ENCODE measurements at regions not wholly inside any gene's neighbourhood (a gene's known extent, or its start where the extent isn't known, plus 50 kb on each side); places are given as distances from the start of the nearest gene placed in this dataset.

DNA sequence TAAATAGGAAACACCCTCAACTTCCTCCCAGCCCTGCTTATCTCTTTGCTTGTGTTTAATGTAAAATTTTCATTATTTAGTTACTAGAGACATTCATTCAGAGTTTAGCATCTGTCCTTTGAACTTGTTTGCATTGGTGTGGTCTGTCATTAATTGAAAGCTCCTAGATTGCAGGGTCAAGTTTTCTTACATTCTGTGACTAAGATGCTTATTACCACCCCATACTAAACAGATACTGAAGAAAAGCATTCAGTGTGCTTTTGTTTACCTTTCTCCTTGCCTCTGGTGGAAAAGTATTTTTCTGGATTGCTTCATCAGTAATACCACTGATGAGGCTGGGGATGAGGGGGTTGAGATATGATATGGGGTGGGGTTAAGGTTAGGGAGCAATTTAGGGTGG is 199.0 kb downstream of the SAMD5 start:
- TF ChIP-seq, protein P1, sequence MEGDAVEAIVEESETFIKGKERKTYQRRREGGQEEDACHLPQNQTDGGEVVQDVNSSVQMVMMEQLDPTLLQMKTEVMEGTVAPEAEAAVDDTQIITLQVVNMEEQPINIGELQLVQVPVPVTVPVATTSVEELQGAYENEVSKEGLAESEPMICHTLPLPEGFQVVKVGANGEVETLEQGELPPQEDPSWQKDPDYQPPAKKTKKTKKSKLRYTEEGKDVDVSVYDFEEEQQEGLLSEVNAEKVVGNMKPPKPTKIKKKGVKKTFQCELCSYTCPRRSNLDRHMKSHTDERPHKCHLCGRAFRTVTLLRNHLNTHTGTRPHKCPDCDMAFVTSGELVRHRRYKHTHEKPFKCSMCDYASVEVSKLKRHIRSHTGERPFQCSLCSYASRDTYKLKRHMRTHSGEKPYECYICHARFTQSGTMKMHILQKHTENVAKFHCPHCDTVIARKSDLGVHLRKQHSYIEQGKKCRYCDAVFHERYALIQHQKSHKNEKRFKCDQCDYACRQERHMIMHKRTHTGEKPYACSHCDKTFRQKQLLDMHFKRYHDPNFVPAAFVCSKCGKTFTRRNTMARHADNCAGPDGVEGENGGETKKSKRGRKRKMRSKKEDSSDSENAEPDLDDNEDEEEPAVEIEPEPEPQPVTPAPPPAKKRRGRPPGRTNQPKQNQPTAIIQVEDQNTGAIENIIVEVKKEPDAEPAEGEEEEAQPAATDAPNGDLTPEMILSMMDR (IDR thresholded peaks at IDR 0.05; ENCODE audit: low read depth, low read length), result no peak
- no peak for DNase-seq (ENCODE audit: low read depth, low spot score)
- H3K4me3 ChIP-seq (ENCODE audit: low read depth, low read length), result no peak overlapping the region
- in situ Hi-C loops (cut with HindIII; ENCODE audit: low sequenced_read_pairs), result no loop called here

DNA sequence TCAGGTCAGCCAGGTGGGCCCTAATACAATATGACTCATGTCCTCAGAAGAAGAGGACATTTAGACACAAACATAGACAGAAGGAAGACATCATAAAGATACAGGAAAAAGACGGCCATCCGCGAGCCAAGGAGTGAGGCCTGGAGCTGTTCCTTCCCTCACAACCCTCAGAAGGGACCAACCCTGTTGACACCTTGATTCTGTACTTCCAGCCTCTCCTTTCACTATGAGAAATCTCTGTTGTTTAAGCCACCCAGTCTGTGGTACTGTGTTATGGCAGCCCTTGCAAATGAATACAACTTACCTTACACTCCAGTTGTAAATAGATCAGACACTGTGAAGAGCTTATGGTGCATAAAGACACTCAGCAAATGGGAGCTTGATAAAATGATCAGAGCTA is 199.7 kb downstream of the SAMD5 start:
- in situ Hi-C loops (cut with HindIII; ENCODE audit: low sequenced_read_pairs), result no loop called here
- TF ChIP-seq, protein P1 (IDR thresholded peaks at IDR 0.05; ENCODE audit: low read depth, low read length), result no peak
- no peak overlapping the region for H3K4me3 ChIP-seq (ENCODE audit: low read depth, low read length)
- DNase-seq (ENCODE audit: low read depth, low spot score), result no peak

DNA sequence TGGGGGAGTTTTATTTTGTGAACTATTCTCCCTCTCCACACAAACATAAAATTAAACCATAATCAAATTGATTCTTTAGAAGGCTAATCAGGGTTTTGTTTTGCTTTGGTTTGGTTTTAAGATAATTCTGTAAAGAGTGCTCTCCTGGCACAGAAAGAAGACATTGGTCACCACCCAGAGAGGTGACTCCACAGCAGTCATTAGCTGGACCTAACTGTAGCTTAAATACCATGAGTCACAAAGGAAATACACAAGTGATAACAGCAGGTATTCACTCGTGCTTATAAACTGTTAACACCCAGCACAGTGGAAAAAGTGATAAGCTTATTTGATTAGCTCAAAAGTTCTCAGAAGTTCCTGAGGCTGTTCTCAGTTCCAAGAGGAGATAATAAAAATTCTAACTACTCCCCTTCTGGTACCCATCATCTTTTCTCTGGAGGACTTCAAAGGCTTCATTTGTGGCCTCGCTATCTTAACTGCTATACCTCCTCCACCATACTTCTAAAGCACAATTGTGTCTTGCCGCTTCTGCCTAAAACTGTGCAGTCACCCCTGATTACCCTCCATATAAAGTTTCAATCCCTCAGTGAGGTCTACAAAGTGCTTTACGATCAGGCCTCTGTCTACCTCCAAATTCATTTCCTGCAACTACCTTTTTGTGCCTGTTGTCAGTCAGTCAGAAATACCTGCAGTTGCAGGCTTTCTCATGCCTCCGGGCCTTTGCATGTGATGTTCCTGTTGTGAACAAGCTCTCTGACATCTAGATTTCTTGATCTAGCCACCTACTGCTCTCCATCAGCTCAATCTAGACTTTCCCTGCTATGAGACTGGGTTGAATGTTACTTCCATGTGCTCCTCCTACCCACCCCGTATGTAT is 201.1 kb downstream of the SAMD5 start:
- no peak overlapping the region for H3K4me3 ChIP-seq (ENCODE audit: low read depth, low read length)
- in situ Hi-C loops (cut with HindIII; ENCODE audit: low sequenced_read_pairs), result no loop called here
- no peak for DNase-seq (ENCODE audit: low read depth, low spot score)
- TF ChIP-seq, protein P1 (IDR thresholded peaks at IDR 0.05; ENCODE audit: low read depth, low read length), result no peak

DNA sequence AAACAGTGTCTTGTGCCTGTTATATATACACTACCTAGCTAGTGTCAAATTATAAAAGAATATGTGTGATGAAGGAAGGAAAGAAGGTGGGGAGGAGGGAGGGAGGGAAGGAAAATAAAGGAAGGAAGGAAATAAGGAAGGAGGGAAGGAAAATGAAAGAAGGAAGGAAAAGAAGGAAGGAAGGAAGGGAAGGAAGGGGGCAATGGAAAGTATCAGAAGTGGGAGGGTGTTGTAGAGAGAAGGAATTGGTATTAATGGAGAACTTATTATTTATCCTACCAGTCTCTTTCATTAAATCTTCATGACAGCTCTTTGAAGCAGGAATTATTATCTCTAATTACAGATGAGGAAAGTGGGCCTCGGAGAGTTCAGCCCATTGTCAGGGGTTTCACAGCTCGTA is 202.4 kb downstream of the SAMD5 start:
- DNase-seq (ENCODE audit: low read depth, low spot score), result no peak
- TF ChIP-seq, protein P1 (IDR thresholded peaks at IDR 0.05; ENCODE audit: low read depth, low read length), result no peak
- in situ Hi-C loops (cut with HindIII; ENCODE audit: low sequenced_read_pairs), result no loop called here
- no peak overlapping the region for H3K4me3 ChIP-seq (ENCODE audit: low read depth, low read length)

DNA sequence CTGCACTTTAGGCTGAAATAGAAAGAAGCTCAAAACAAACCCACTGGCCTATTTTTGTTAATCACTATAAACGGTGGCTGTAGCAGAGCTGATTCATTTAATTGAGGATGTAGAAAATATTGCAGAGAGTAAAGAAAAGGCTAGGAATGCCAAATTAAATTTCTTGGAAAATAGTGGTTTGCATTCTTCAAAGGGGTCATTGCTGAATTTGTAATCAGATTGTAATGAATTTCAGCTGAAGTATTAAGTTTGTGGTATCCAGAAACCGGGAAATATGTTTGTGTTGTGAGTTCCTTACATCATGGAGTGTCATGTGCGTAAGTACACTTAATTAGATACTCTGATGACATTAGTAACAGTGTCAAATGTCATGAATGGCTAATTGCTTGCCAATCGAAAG is 203.0 kb downstream of the SAMD5 start:
- H3K4me3 ChIP-seq (ENCODE audit: low read depth, low read length), result no peak overlapping the region
- TF ChIP-seq, protein P1 (IDR thresholded peaks at IDR 0.05; ENCODE audit: low read depth, low read length), result no peak
- no peak for DNase-seq (ENCODE audit: low read depth, low spot score)
- in situ Hi-C loops (cut with HindIII; ENCODE audit: low sequenced_read_pairs), result no loop called here

DNA sequence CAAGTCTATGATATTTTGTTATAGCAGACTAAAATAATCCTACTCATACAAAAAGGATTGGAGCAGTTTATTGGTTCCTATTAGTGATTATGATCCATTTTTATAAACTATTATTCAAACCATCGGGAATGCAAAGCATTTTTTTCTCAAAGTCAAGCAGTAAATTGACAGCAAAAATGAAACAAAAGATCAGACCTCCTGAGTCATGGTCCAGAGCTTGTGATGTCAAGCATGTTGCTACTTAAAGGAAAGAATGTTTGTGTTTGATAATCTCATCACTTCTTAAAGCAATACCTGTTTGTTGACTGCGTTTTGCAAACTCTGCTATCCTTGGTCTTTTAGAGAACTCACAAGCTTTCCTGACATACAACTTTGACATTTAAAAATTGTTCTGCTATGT is 204.4 kb downstream of the SAMD5 start:
- no peak for DNase-seq (ENCODE audit: low read depth, low spot score)
- TF ChIP-seq, protein P1 (IDR thresholded peaks at IDR 0.05; ENCODE audit: low read depth, low read length), result no peak
- in situ Hi-C loops (cut with HindIII; ENCODE audit: low sequenced_read_pairs), result no loop called here
- no peak overlapping the region for H3K4me3 ChIP-seq (ENCODE audit: low read depth, low read length)

Measured in astrocyte of the spinal cord (primary cell).